ENCODE measurements at regions not wholly inside any gene's neighbourhood (a gene's known extent, or its start where the extent isn't known, plus 50 kb on each side); places are given as distances from the start of the nearest gene placed in this dataset.

- TF ChIP-seq CTCF (IDR thresholded peaks at IDR 0.05), result no peak
- no peak for TF ChIP-seq POLR2A (IDR thresholded peaks at IDR 0.05)
These were observed 179.6 kb upstream of the ISX start for GRCh38 chr22:34886391-34886790.

Data from heart left ventricle (tissue), 13 donors.